Ureter (tissue), 1 donor: ENCODE measurements at regions not wholly inside any gene's neighbourhood (a gene's known extent, or its start where the extent isn't known, plus 50 kb on each side); places are given as distances from the start of the nearest gene placed in this dataset.
"Not testable (repeated sequence)": the region's sequence is repeated elsewhere in the genome, so short reads cannot be mapped to it uniquely, and the experiment has no call there.

ENCODE experiments used
- DNase-seq: peaks from one replicate; pipeline ENCODE4 v3.0.0-alpha.2; 2020; ENCODE audit warnings: low spot score
- donor health status: DM: yes; HTN: yes; CAD: no.

DNA sequence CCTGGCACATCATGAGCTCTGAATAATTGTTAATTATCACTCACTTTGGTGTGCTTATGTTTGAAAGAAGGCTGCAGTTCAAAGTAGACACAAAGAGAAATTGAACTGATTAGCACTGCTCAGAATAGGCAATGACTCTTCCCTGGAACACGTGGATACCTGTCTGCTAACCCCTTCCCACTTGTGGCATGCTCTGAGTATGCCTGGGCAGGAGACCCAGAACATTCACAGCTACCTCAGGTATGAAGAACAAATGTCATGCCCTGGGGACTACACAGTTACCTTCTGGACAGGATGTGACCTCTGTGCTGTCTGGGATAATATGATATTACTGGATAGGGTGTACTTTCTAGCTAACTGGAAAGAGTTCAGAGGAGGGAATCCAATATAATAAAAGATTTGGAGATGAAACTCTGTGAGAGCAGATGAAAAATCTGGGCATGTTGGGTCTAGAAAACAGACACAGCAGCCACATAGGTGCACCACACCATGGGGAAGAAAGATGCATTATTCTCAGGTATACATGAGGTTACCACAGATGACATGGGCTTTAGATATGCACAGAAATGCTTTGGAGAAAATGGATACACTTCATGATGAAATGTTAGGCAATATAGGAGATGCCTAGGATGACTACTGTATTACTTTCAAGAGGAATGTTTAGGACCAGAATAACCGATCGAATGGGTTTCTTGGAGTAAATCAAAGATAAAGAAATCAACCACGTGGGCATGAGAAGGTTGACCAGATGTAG lies 324.2 kb upstream of the PREP start:
- DNase-seq: no peak

DNA sequence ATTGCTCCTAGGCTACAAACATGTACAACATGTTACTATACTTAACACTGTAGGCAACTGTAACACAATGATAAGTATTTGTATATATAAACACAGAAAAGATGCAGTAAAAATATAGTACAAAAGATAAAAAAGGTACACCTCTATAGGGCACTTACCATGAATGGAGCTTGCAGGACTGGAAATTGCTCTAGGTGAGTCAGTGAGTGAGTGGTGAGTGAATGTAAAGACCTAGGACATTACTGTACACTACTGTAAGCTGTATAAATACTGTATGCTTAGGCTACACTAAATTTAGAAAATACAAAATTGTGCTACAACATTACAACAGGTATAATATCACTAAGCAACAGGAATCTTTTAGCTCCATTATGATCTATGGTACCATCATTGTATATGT lies 312.0 kb upstream of the PREP start:
- no peak for DNase-seq

DNA sequence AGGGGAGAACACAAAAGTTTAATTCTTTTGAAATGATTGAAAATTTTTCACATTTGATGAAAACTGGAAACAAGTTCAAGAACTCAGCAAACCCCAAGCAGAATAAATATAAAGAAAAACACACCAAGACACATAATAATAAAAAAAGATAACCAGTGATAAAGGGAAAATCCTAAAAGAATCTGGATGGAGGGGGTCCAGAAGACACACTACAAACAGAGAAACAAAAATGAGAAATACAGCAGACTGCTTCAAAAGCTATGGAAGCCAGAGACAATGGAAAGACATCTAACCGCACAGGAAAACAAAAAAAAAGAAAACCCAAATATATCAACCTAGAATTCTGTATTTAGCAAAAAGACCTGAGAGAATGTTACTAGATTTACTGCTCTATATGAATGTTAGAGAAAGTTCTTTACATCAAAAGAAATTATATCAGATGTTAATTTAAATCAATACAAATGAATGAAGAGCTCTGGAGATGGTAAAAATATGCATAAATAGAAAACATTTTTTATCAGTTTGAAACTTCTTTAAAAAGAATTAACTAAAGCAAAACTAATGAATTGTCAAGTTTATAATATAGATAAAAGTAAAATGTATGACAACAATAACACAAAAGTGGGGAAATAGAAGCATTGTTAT lies 310.7 kb upstream of the PREP start:
- DNase-seq: no peak

DNA sequence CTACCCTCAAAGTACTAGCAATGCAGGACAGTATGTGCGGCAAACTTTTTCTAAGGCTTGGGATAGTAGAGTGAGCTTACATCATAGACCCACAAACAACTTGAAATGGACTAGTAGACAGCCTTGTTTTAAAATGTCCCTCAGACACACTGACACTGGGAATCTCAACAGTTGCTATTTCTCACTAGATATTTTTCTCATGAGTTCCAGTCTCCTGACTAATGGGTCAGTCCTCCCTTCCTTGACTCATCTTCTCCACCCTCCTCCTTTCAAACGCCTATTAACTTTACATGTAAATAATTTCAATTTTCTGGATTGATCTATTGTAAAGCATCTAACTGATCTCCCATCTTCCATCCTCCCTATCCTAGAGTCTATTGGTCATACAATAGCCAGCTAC lies 308.3 kb upstream of the PREP start:
- DNase-seq: no peak

DNA sequence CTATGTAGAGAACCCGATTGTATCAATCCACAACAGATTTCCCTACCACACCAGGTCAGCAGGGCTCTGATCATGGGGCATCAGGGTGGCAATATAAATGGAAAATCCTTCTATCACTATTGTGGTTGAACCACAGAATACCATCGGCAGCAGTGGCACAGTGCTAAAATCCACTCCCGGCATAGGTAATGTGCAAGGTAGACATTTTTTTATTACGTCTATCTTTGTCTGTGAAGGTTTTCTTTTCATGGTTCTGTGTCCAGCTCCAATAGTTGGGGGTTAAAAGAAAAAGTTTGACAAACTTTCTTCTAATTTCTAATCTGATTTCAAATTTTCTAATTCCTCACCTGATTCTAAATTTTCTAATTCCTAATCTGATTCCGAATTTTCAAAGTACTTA lies 302.7 kb upstream of the PREP start:
- DNase-seq: no peak

DNA sequence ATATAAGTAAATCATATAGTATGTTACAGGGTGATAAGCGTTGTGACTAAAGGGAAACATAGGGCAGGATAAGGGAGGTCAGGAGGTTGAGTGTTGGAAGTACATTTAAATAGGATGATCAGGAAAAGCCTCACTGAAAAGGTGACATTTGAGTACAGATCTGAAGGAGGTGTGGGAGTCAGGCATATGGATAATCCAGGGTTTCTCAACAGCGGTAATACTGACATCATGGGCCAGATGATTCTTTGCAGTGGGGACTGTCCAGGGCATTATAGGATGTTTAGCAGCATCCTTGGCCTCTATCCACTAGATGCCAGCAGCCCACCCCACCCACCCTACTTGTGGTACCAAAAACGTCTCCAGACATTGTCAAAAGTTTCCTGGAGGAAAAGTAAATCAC lies 292.6 kb upstream of the PREP start:
- DNase-seq: no peak

DNA sequence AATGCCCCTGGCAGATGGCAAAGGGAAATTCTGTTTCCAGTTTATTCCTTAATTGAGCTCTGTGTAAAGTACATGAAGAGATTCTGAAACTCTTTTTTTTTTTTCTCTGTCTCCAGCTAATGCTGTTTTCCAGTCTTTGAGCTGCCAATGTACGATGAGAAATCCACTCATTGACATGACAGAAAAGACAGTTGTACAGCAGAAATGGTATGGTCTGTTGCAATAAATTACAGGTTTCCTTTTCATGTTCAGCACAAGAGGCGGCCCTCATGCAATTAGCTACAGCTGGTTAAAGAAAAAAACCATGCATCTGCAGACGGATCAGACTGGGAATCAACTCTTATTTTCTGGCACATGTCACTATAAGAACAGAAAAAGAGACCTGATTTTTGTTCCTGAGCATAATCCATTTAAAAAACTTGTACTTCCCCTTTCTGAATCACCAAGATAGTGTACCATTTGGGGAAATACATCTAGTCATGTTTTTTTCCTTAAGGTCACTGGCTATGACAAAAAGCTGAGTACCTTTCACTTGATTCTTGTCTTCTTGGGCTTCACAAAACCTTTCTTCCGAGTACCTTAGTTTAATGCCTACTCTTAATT lies 289.8 kb upstream of the PREP start:
- DNase-seq: no peak

DNA sequence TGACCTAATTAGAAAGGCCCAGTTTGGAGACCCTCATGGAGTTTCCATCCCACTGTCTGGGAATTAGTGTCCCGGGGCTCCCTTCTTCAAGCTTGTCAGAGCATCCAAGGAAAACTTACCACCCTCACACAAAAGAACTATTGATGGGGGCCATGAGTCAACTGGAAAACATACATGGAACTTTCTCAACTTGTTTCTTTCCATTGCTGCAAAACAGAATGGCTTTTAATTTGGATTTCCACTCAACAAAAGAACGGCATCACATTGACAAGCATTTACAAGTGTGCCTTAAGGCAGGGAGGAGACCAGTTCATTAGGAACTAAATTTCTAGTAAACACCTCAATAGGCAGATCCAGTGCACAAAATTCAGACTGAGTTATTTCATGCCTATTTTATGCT lies 289.1 kb upstream of the PREP start:
- DNase-seq: no peak

DNA sequence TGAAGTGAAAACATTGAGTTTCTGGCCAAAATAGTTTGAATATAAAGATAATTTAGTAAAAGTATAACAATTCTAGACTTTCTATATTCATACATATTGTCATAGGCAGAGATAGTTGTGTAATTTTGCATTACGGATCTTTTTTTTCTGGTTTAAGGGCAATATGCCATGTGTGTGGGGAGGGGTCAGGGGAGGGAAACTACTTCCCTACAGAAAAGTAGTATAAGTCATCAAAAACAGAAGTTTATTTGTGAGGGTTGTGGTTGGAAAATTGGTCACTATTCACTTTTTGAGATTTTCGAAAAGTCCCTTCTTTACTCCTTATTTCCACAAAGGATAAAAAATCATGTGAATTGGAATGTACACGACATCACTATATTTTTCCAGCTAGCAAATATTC lies 288.2 kb upstream of the PREP start:
- no peak for DNase-seq

DNA sequence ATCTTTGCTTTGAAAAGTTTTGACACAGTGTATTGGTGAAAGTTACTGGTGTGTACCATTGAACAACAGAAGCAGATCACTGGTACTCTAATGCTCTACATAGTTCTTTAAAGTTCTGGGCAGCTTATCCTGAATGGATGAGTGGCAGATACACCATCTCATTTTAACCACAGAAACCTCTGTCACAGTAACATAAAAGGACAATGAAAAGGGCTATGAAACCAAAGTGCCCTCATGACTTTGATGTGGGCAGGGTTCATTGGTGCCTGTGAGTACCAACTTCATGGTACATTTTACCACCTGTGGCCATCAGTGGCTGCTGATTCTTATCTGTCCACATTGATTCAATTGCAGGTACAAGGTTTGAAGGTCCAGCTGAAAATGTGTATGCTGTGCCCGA lies 285.7 kb upstream of the PREP start:
- no peak for DNase-seq

DNA sequence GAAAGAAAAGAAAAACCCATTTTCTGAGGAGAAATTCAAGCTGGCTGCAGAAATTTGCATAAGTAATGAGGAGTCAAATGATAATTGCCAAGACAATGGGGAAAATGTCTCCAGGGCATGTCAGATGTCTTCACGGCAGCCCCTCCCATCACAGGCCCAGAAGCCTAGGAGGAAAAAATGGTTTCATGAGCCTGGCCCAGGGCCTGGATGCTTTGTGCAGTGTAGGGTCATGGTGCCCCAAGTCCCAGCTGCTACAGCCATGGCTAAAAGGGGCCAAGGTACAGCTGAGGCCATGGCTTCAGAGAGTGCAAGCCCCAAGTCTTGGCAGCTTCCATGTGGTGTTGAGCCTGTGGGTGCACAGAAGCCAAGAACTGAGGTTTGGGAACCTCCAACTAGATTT lies 283.9 kb upstream of the PREP start:
- DNase-seq: not testable (repeated sequence)

DNA sequence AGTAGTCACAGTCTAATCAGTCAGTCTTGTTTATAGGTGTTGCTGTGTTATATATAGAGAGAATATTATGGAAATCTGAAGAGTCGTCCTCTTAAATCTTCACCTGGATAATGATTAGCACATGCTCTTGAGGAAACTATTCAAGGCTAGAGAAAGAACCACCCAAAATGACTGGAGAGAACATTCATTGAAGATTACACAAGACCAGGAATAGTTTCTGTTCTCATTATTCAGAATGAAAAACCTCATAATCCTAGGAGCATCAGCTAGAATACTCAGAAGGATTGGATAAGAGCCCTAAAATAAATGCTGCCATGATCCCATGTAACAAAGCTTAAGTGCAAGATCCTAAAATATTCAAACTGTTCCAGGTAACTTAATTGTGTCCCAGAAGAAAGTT lies 278.2 kb upstream of the PREP start:
- no peak for DNase-seq

DNA sequence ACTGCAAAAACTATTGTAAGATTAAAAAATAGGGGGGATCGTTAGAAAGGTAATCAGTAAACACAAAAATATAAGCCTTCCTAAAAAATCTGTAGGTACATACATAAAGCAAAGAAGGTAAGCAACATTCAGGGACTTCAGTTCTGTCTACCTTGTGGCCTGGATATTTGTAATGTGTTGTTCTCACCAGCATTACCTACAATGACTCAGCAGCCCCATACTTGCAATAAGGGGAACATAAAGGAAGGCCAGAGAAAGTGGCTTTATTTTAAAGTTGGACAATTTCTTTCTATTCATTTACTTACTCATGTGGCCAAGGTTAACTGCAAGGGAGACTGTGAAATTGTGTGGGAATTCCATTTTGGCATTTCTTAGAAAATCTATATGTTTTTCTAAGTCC lies 277.2 kb upstream of the PREP start:
- no peak for DNase-seq

DNA sequence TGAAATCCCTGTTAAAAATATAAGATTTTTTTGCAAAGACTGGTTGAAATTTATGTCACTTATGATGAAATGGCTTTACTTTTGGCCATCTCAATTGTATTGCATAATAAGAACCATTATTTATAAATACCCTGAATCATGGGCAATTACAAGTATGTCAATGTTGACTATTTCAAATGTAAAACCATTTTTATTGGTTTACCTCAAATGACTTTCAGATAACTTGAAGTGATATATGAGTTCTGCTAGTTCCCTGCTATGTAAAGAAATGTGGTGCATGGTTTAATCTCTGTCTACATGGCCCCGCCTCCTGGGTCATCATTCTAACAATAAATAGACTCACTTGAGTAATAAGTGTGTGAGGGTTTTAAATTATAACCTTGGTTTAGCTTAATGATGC lies 275.6 kb upstream of the PREP start:
- DNase-seq: no peak

DNA sequence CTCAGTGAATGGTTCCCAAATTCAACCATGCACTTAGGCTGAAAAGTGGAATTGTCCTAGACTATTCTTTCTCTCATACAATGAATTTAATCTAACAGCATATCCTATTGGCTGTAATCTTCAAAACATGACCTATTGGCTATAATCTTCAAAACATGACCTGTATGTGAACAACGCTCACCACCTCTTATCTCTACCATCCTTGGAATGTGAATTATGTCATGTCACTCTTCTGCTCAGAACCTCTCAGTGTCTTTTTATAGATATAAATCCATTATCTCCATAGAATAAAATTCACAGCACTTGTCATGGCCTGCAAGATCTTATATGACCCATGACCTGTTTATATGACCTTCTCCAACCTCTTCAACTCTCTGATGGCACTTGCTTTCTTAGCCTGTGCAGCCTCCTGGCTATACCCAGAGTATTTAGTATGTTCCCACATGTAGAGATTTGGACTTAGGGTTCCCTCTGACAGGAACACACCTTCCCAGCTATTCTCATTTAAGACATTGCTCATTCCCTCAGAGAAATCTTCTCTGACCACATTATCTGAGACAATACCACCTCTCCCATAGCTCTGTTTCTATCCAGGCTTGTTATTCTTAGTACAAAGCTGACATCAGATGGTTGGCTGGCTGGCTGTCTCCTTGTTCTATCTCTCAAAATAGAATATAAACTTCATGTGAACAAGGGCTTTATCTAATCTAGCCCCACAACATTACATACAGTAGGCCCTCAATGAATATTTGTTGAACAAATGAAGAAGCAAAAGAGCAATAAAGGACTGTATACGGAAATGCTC lies 275.0 kb upstream of the PREP start:
- DNase-seq: no peak

DNA sequence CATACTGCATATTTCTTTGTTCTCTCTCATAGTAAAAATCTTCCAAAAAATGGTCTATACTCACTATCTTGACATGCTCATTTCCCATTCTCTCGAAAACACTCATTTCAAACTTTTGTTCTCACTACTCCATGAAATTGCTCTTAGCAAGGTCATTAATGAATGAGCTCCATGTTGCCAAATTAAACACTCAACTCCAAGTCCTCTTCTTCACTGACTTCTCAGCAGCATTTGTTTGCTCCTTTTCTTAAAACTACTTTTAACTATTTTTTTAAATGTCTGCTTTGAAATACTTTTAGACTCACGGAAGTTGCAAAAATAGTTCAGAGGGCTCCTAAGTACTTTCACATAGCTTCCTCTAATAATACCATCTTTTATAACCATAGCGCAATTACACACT lies 274.0 kb upstream of the PREP start:
- no peak for DNase-seq

DNA sequence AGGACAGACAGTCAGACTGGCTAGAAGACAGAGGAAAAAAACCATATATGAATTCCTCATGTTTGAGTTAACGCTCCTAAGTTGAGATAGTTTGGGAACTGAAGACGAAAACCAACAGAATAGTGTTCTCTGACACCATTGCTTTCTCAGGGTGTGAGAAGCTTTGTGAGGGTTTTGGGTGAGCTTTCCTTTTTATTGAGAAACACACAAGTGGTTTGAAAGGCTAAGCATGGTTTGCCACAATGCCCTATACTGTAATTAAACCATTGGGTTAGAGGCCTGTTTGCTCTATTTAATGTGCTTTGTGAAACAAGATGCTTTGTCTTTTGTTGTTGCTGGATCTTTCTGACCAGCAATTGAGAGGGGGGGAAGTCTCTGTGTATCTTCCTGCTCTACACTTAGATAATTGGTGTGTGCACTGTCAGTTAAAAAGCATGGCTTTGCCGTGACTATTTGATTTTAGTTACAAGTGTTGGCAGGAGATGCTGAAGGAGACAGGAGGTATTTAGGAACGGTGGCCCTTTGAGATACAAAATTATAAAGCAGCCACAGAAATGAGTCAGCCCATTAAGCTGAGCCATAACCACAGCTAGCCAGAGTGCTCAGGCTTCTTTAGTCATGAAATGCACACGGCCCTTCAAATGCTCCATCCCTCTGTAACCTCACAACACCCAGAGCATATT lies 273.0 kb upstream of the PREP start:
- DNase-seq: no peak

DNA sequence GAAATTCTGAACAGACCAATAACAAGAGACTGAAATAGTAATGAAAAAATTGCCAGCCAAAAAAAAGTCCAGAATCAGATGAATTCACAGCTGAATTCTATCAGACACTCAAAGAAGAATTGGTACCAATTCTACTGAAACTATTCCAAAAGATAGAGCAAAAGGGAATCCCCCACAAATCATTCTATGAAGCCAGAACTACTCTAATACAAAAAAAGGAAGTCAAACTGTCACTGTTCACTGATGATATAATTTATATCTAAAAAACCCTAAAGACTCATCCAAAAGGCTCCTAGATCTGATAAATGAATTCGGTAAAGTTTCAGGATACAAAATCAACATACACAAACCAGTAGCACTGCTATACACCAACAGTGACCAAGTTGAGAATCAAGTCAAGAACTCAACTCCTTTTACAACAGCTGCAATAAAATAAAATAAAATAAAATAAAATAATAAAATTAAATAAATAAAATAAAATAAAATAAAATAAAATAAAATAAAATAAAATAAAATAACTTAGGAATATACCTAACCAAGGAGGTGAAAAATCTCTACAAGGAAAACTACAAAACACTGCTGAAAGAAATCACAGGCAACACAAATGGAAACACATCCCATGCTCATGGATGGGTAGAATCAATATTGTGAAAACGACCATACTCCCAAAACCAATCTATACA lies 270.1 kb upstream of the PREP start:
- DNase-seq: not testable (repeated sequence)

DNA sequence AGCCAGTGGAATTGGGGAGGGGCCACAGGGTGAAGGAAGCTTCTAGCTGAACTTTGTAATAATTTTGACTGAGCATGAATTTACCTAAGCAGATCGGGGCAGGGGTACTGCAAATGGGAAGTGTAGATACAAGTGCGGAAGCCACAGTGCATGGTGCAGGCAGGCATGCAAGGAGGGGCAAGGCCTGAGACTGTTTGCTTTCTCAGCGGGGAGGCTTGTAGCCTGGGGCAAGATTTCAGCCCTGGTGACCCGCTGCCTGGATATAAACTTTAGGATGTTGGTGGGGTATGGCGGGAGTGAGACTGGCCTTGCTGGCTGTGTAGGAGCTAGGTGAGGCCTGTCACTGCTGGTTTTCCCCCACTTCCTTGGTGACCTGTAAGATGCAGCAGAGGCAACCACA lies 266.4 kb upstream of the PREP start:
- DNase-seq: no peak

DNA sequence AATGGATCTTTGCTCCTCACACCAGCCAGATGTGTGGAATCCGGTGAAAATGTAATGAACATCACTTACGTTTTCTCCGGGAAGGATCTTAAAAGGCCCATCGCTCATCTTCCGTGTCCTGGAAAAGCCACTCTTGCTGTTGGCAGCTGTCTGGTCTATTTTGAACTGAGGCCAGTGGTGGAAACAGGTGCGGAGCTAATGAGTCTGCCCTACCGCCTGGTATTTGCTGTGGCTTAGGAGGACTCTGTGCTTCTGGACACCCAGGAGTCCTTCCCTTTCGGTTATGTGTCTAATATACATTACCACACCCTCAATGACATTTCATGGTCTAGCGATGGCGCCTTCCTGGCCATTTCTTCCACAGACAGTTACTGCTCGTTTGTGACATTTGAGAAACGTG lies 264.2 kb upstream of the PREP start:
- DNase-seq: no peak

DNA sequence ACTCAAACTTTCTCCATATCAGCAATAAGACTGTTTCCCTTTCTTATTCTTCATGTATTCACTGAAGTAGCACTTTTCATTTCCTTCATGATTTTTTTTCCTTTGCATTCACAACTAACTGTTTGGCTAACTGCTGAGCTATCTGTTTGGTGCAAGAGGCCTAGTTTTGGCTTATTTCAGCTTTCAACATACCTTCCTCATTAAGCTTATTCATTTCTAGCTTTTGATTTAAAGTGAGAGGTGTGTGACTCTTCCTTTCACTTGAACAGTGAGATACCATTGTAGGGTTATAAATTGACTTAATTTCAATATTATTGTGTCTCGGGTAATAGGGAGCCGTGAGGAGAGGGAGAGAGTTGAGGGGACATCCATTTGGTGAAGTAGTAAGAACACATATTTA lies 262.0 kb upstream of the PREP start:
- no peak for DNase-seq
